ENCODE measurements at regions not wholly inside any gene's neighbourhood (a gene's known extent, or its start where the extent isn't known, plus 50 kb on each side); places are given as distances from the start of the nearest gene placed in this dataset.

- Histone ChIP-seq H3K4me3 (replicated peaks in 1 of 3; ENCODE audit: insufficient read depth in 1 of 3, low read depth in 2 of 3, low read length in 3 of 3) (no peak overlapping the region), H2AFZ (ENCODE audit: low read length) (no peak overlapping the region), H3K27me3 (ENCODE audit: control insufficient read depth in 1 of 2, insufficient read depth in 2 of 2, low read length in 2 of 2) (no peaks in the 10 kb centered on the region), H3K4me1 (ENCODE audit: insufficient read depth, low read length) (no peaks in the 10 kb centered on the region), H3K9me3 (ENCODE audit: low read length) (no peaks in the 10 kb centered on the region), H3K4me2 (ENCODE audit: low read depth, low read length) (no peak overlapping the region), H3K36me3 (replicated peaks in 1 of 2; ENCODE audit: control insufficient read depth in 1 of 2, insufficient read depth in 2 of 2, low read length in 2 of 2) (no peaks in the 10 kb centered on the region), H3K79me2 (ENCODE audit: insufficient read depth, low read length) (no peaks in the 10 kb centered on the region), H3K9ac (ENCODE audit: insufficient read depth, low read depth, low read length) (no peak overlapping the region), H4K20me1 (ENCODE audit: insufficient read depth, low read length) (no peaks in the 10 kb centered on the region), H3K27ac (ENCODE audit: extremely low read length, insufficient read depth, low read length) (no peak overlapping the region)
- no peak for DNase-seq (ENCODE audit: low spot score)
- POLR2A ChIA-PET, result no interaction called here
- WGBS (ENCODE audit: low lambda C conversion rate), result 5% methylated on average over 1 of the region's 1 CpG
- no peak for ATAC-seq
- FAIRE-seq, result no peak
- in situ Hi-C loops (cut with HindIII; ENCODE audit: extremely low pct_ligation_motif_present, low pct_unique_long_range_greater_than_20kb), result no loop called here
- intact Hi-C loops (cut with micrococcal nuclease; ENCODE audit: unreplicated experiment), result no loop called here
- BruUV-seq (replicated peaks), result no TSS peak
- CTCF ChIA-PET (ENCODE audit: low intra/inter-chr PET ratio, low total read pairs), result no interaction called here
- no peak for TF ChIP-seq DRAP1 (CRISPR knock-in tag; IDR thresholded peaks at IDR 0.05)
- TF ChIP-seq HMG20B (CRISPR knock-in tag; conservative IDR thresholded peaks at IDR 0.05), result no peak
- TF ChIP-seq THAP11 (CRISPR knock-in tag; IDR thresholded peaks at IDR 0.05), result no peak
- TF ChIP-seq MBNL3 (CRISPR knock-in tag; conservative IDR thresholded peaks at IDR 0.05), result no peak
- TF ChIP-seq, protein P1, sequence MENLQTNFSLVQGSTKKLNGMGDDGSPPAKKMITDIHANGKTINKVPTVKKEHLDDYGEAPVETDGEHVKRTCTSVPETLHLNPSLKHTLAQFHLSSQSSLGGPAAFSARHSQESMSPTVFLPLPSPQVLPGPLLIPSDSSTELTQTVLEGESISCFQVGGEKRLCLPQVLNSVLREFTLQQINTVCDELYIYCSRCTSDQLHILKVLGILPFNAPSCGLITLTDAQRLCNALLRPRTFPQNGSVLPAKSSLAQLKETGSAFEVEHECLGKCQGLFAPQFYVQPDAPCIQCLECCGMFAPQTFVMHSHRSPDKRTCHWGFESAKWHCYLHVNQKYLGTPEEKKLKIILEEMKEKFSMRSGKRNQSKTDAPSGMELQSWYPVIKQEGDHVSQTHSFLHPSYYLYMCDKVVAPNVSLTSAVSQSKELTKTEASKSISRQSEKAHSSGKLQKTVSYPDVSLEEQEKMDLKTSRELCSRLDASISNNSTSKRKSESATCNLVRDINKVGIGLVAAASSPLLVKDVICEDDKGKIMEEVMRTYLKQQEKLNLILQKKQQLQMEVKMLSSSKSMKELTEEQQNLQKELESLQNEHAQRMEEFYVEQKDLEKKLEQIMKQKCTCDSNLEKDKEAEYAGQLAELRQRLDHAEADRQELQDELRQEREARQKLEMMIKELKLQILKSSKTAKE (CRISPR knock-in tag; IDR thresholded peaks at IDR 0.05; ENCODE audit: borderline replicate concordance), result no peak
- no peak for TF ChIP-seq EED (CRISPR knock-in tag; IDR thresholded peaks at IDR 0.05)
- TF ChIP-seq ZFP1 (CRISPR knock-in tag; IDR thresholded peaks at IDR 0.05), result no peak
- TF ChIP-seq DZIP1 (CRISPR knock-in tag; IDR thresholded peaks at IDR 0.05), result no peak
- TF ChIP-seq FUBP1 (CRISPR knock-in tag; IDR thresholded peaks at IDR 0.05; ENCODE audit: borderline replicate concordance), result no peak
- TF ChIP-seq SNAI1 (CRISPR knock-in tag; IDR thresholded peaks at IDR 0.05; ENCODE audit: borderline replicate concordance), result no peak
- no peak for TF ChIP-seq DMTF1 (CRISPR knock-in tag; IDR thresholded peaks at IDR 0.05)
- TF ChIP-seq TP53 (CRISPR knock-in tag; conservative IDR thresholded peaks at IDR 0.05), result no peak
- TF ChIP-seq CBX1 (IDR thresholded peaks at IDR 0.05; ENCODE audit: low read depth), result no peak
- no peak for TF ChIP-seq ZFAT (CRISPR knock-in tag; conservative IDR thresholded peaks at IDR 0.05)
- TF ChIP-seq NPAS2 (CRISPR knock-in tag; IDR thresholded peaks at IDR 0.05; ENCODE audit: borderline replicate concordance), result no peak
These were observed 547.2 kb upstream of the MAN1A1 start for GRCh38 chr6:119896806-119897205.
